GM13976 (cell line): ENCODE measurements at regions not wholly inside any gene's neighbourhood (a gene's known extent, or its start where the extent isn't known, plus 50 kb on each side); places are given as distances from the start of the nearest gene placed in this dataset.

Experiments used
- DNase-seq: peaks from one replicate; pipeline ENCODE4 v3.0.0; 2012; ENCODE audit warnings: low spot score
- CTCF ChIP-seq: IDR thresholded peaks from 2 replicates; pipeline ENCODE4 v1.5.1; 2012; ENCODE audit warnings: borderline replicate concordance, mild to moderate bottlenecking; ENCODE audit not compliant: insufficient read depth; ENCODE audit errors: extremely low read depth, missing control alignments, control extremely low read depth
- in situ Hi-C: fragments of 300-500 bp; cut with MboI; formaldehyde crosslinking; loops from one replicate; pipeline ENCODE4 v1.12.0; 2022; ENCODE audit warnings: low sequenced_read_pairs, mixed read lengths, inconsistent platforms; ENCODE audit not compliant: unreplicated experiment

GRCh38 chr6:112401083-112401482 is 54.0 kb downstream of the RFPL4B start:
- no peak for DNase-seq
- in situ Hi-C loops: no loop called here
- no peak for TF ChIP-seq CTCF

- in situ Hi-C loops: no loop called here
- TF ChIP-seq CTCF: no peak
- DNase-seq: no peak
Observed at GRCh38 chr6:112407101-112407590, 60.0 kb downstream of the RFPL4B start.

GRCh38 chr6:112408522-112408921 is 61.4 kb downstream of the RFPL4B start:
- in situ Hi-C loops: no loop called here
- TF ChIP-seq CTCF: no peak
- DNase-seq: no peak

GRCh38 chr6:112409311-112409710 is 62.2 kb downstream of the RFPL4B start:
- TF ChIP-seq CTCF: no peak
- in situ Hi-C loops: no loop called here
- DNase-seq: no peak

GRCh38 chr6:112413780-112414179 is 66.7 kb downstream of the RFPL4B start:
- TF ChIP-seq CTCF: no peak
- no peak for DNase-seq
- in situ Hi-C loops: no loop called here

GRCh38 chr6:112415366-112415765 is 68.2 kb downstream of the RFPL4B start:
- in situ Hi-C loops: no loop called here
- DNase-seq: no peak

More at GRCh38 chr6:112415366-112415765, 68.2 kb downstream of the RFPL4B start:
- no peak for TF ChIP-seq CTCF
